ENCODE measurements at regions not wholly inside any gene's neighbourhood (a gene's known extent, or its start where the extent isn't known, plus 50 kb on each side); places are given as distances from the start of the nearest gene placed in this dataset.
"Not testable (repeated sequence)": the region's sequence is repeated elsewhere in the genome, so short reads cannot be mapped to it uniquely, and the experiment has no call there.

DNA sequence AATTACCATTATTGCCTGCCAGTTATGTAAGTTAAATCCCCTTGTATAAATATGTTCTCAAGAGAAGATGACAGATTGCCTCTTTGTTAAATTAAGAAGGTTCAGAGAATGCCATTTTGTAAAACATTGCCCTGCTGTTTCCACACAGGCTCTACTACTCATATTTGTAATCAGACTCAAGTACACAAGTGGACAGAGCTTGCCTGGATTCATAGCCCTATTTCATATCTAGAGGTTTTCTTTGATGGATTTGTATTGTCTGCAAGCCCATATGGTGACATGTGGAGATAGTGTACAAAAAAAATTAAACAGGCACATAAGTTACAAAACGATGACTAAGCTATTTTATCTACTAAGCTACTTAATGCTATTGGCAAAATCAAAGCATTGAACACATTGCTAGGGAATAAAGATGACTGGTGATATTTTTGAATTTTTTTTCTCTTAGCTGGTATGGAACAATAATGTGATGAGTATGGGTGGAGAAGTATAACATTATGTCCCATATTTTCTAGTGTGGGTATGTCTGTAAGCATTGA is 1286.6 kb upstream of the ALCAM start:
- no peak for DNase-seq

- no peak for DNase-seq
These were observed 1278.0 kb upstream of the ALCAM start for GRCh38 chr3:104088738-104089137.

DNA sequence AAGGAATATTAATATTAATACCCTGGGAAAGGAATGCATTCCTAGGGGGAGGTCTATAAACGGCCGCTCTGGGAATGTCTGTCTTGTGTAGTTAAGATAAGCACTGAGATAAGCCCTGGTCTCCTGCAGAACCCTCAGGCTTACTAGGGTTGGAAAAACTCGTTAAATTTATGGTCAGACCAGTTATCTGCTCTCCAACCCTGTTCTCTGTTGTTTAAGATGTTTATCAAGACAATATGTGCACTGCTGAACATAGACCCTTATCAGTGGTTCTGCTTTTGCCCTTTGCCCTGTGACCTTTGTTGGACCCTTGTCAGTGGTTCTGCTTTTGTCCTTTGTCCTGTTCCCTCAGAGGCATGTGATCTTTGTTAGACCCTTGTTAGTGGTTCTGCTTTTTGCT is 1276.7 kb upstream of the ALCAM start:
- DNase-seq, result not testable (repeated sequence)

GRCh38 chr3:104101736-104102135 is 1265.0 kb upstream of the ALCAM start:
- DNase-seq, result no peak

- peak; percentile 53 for DNase-seq
These were observed 1264.3 kb upstream of the ALCAM start for GRCh38 chr3:104102386-104102785.

- DNase-seq, result peak; percentile 97
These were observed 1260.4 kb upstream of the ALCAM start for GRCh38 chr3:104106276-104106675.

GRCh38 chr3:104108522-104108921 is 1258.2 kb upstream of the ALCAM start:
- no peak for DNase-seq

GRCh38 chr3:104126463-104126862 is 1240.2 kb upstream of the ALCAM start:
- DNase-seq, result no peak

DNA sequence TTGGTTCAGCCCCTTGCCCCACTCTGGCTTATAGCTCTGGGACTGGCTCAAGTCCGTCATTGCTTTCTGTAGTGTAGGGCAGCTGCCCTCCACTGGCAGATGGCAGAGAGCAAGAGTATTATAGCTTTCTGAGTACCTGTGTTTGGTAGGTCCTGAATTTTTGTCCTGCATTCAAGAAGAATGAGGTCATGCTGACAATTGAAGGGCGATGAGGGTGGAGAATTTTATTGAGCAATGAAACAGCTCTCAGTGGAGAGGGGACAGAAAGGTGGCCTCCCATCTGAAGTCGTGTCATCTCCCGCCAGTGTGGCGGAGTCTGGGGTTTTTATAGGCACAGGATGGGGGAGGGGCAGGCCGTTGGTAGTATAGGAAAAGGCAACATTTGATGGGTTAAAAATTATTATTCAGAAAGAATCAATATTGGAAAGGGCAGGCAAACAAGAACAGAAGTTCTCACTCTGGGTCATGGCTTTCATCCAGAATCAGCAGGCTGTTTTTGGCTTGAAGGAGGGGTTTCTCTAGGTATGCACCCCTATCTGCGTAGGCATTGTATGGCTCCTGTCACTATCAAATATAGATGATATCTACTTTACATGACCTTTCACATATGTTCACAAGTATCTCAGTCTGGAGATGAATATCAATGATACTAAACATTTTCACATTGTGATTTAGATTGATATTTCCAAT is 1239.7 kb upstream of the ALCAM start:
- DNase-seq, result no peak

DNA sequence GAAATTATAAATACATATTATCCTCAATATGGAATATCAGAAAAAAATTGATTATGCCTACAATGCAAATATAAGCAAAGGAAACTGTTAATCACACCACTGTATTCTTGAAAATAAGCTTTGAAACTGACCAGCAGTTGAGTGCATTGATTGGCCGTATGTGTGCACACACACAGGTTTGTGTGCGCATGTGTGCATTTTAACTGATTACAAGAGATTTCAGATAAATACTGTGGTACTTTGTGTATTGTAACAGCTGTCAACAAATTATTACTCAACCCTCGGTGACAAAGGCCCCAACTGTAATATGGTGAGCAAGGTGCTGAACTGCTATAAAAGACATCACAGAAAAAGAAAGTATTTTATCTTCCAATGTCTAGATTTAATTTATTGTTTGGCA is 1238.9 kb upstream of the ALCAM start:
- no peak for DNase-seq

DNA sequence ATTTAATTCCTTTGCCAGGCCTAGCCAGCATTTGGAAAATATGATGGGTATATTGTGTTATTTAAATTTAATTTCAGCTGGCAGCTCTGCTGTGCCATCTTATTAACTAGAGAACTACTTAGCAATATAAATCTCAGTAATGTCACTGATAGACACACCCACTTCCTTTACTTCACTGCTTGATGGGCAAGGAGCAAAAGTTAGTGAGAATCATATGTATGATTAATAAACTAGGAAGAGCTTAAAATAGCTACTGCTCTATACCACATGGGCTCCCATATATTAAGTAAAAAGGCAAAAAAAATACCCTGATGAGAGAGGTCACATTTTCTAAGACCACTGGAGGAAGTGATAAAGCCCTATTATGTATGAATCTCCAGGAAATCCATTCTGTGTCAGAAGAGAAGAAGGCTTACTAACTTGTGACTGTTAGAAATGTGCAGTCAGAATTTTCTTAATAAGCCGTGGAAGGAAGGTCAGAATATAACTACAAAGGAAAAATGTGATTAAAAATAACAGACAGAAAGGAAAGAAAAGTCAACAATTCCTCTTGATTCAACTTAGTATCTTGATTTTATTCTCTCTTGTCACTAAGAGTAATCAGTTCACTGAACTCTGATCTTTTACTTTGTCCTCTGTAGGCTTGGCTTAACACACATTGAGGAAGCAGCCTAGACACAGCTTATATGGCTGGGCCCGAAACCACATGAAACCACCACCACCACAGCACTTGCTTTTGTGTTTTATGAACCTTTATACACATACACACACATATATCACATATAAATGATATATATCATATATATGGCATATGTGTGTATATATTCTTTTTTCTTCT is 1233.9 kb upstream of the ALCAM start:
- no peak for DNase-seq

DNA sequence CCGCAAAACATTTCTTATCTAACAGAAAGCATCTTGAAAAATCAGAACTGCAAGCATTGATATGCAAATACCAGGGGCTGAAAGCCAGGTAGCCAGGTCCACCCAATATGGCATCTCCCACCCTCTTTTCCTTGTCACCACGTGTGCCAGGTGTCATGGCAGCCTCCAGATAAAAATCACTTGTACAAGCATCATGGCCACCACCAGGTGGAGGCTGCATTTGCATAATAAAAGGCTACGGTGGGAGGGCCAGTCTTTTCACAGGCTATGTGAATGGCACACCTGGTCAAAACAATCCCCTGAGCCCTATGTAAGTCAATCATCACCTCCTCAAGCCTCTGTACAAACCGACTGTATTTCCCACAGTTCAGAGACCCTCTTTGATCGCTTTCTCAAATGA is 1233.1 kb upstream of the ALCAM start:
- DNase-seq, result no peak

GRCh38 chr3:104137116-104137515 is 1229.6 kb upstream of the ALCAM start:
- DNase-seq, result no peak

GRCh38 chr3:104145164-104145563 is 1221.5 kb upstream of the ALCAM start:
- peak; percentile 35 for DNase-seq

DNA sequence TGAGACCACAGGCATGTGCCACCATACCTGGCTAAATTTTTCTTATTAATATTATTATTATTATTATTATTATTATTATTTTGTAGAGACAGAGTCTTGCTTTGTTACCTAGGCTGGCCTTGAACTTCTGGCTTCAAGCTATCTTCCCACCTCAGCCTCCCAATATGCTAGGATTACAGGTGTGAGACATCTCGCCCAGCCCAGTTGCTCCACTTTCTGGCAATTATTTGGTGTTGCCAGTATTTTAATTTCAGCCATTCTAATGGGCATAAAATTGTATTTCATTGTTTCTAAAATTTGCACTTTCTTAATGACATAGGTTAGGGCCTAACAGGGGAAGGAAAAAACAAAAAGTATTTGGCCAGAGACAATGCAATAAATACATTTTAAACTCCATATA is 1217.6 kb upstream of the ALCAM start:
- no peak for DNase-seq

DNA sequence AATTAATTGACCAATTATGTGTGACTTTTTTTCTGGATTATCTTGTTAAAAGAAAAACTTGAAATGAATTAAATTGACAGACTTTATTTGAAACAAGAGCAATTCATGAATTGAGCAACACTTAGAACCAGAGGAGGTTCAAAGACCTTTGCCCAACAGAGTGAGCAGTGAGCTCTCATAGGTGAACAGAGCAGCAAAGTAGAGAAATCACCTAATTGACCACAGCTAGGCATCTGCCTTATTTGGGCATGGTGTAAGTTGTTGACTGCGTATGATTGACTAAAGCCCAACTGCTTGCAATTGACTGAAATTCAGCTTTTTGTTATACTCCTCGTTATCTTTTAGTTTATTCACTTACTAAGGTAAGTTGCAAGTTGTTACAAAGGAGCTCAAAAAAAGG is 1216.0 kb upstream of the ALCAM start:
- DNase-seq, result no peak

DNA sequence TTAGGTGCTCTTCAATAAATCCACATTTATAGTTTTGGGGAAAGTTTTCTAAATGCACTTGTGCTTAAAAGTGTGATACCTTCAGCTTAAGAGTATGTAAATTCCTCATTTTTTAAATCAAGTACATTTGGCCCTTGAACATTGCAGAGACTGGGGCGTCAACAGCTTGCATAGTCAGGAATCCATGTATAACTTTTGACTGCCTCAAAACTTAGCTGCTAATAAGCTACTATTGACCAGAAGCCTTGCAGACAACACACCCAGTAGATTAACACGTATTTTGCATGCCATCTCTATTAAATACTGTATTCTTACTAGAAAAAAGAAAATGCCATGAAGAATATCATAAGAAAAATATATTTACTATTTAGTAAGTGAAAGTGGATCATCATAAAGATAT is 1211.8 kb upstream of the ALCAM start:
- no peak for DNase-seq

GRCh38 chr3:104165866-104166265 is 1200.8 kb upstream of the ALCAM start:
- no peak for DNase-seq

- no peak for DNase-seq
These were observed 1198.3 kb upstream of the ALCAM start for GRCh38 chr3:104168386-104168785.

- no peak for DNase-seq
These were observed 1191.0 kb upstream of the ALCAM start for GRCh38 chr3:104175696-104176095.

GRCh38 chr3:104176706-104177105 is 1190.0 kb upstream of the ALCAM start:
- DNase-seq, result no peak

DNA sequence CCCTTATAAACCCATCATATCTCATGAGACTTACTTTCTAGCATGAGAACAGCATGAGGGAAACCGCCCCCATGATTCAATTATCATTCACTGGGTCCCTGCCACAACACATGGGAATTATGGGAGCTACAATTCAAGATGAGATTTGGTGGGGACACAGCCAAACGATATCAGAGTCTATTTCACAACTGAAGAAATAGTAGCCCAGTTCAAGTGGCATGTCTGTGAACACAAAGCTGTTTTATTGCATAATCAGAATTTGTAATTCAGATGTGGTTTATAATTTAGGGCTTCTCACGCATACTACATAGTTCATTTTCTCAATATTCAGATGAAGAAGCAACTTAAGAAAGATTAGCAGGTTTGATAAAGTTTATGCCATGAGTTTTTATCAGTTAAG is 1188.0 kb upstream of the ALCAM start:
- no peak for DNase-seq

- DNase-seq, result no peak
These were observed 1185.8 kb upstream of the ALCAM start for GRCh38 chr3:104180906-104181305.

DNA sequence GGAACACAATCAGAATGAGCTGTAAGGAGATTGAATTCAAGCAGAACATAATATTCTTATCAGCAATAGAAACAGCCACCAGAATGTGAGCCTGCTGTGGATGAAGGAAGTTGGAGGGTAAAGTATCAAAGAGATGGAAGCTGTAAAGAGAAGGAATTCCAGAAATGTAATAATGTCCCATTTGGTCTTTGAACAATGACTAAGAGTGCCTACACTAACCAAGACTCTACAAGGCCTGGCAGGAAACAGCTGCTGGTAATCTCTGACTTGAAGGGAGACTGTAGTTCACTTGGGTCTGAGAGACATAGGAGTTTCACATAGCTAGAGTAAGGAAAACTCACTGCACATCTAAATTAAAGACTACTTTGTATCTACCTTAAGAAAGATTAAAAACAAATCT is 1176.0 kb upstream of the ALCAM start:
- no peak for DNase-seq
